ENCODE measurements at regions not wholly inside any gene's neighbourhood (a gene's known extent, or its start where the extent isn't known, plus 50 kb on each side); places are given as distances from the start of the nearest gene placed in this dataset.

DNA sequence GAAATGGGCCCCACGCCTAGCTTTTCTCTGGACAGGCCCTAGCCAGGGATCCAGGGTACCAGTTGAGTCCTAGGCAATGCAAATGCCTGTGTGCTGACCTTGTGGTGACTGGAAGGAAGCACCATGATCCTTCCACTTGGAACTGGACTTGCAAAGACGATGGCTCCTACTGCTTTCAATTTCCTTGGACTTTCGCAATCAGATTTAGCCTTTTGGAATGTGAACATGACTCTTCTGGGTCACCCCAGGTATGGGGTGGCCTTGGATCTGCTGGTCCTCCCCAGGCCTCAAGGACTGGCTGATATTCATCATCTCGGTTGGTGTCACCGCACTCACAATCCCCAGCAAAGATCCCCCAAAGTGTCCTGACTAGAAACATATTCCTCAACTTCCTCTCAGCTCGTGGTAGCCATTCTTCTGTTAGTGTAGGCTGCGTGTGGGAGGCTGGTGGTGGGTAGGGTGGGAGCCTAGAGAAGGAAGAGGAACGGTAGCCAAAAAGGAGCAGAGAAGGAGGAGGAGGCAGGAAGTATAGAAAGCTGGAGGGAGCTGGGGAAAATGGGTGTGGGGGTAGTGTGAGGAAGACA lies 130.5 kb downstream of the PPIAL4G start:
- no peak for DNase-seq (ENCODE audit: low spot score)
- peaks cover 0 to 7% (median 0%) of the 10 kb centered on the region in 4 donors for H3K9me3 ChIP-seq (ENCODE audit: control insufficient read depth in 4 of 4, low read length in 3 of 4)
- no peak overlapping the region for H3K4me3 ChIP-seq (ENCODE audit: low read depth in 1 of 3, low read length in 3 of 3)
- H3K36me3 ChIP-seq (ENCODE audit: control insufficient read depth in 4 of 4, insufficient read depth in 3 of 4, low read depth in 1 of 4, low read length in 3 of 4): no peaks in the 10 kb centered on the region
- H3K4me1 ChIP-seq (ENCODE audit: control insufficient read depth in 4 of 4, insufficient read depth in 4 of 4, low read length in 3 of 4): peaks cover 0 to 5% (median 0%) of the 10 kb centered on the region in 4 donors
- H3K9ac ChIP-seq (ENCODE audit: low read depth in 1 of 2, low read length in 2 of 2): no peak overlapping the region
- TF ChIP-seq, protein P1, sequence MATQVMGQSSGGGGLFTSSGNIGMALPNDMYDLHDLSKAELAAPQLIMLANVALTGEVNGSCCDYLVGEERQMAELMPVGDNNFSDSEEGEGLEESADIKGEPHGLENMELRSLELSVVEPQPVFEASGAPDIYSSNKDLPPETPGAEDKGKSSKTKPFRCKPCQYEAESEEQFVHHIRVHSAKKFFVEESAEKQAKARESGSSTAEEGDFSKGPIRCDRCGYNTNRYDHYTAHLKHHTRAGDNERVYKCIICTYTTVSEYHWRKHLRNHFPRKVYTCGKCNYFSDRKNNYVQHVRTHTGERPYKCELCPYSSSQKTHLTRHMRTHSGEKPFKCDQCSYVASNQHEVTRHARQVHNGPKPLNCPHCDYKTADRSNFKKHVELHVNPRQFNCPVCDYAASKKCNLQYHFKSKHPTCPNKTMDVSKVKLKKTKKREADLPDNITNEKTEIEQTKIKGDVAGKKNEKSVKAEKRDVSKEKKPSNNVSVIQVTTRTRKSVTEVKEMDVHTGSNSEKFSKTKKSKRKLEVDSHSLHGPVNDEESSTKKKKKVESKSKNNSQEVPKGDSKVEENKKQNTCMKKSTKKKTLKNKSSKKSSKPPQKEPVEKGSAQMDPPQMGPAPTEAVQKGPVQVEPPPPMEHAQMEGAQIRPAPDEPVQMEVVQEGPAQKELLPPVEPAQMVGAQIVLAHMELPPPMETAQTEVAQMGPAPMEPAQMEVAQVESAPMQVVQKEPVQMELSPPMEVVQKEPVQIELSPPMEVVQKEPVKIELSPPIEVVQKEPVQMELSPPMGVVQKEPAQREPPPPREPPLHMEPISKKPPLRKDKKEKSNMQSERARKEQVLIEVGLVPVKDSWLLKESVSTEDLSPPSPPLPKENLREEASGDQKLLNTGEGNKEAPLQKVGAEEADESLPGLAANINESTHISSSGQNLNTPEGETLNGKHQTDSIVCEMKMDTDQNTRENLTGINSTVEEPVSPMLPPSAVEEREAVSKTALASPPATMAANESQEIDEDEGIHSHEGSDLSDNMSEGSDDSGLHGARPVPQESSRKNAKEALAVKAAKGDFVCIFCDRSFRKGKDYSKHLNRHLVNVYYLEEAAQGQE (IDR thresholded peaks at IDR 0.05): no peak
- TF ChIP-seq TAF1 (conservative IDR thresholded peaks at IDR 0.05): no peak
- no peak for TF ChIP-seq FOXA1 (IDR thresholded peaks at IDR 0.05)
- TF ChIP-seq, protein P2, sequence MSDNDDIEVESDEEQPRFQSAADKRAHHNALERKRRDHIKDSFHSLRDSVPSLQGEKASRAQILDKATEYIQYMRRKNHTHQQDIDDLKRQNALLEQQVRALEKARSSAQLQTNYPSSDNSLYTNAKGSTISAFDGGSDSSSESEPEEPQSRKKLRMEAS (IDR thresholded peaks at IDR 0.05): no peak
- no peak for TF ChIP-seq YY1 (IDR thresholded peaks at IDR 0.05)
- TF ChIP-seq, protein P3, sequence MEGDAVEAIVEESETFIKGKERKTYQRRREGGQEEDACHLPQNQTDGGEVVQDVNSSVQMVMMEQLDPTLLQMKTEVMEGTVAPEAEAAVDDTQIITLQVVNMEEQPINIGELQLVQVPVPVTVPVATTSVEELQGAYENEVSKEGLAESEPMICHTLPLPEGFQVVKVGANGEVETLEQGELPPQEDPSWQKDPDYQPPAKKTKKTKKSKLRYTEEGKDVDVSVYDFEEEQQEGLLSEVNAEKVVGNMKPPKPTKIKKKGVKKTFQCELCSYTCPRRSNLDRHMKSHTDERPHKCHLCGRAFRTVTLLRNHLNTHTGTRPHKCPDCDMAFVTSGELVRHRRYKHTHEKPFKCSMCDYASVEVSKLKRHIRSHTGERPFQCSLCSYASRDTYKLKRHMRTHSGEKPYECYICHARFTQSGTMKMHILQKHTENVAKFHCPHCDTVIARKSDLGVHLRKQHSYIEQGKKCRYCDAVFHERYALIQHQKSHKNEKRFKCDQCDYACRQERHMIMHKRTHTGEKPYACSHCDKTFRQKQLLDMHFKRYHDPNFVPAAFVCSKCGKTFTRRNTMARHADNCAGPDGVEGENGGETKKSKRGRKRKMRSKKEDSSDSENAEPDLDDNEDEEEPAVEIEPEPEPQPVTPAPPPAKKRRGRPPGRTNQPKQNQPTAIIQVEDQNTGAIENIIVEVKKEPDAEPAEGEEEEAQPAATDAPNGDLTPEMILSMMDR (IDR thresholded peaks at IDR 0.05; ENCODE audit: low read depth, low read length, missing input control): no peak
- TF ChIP-seq RXRA (IDR thresholded peaks at IDR 0.05): no peak
- TF ChIP-seq EGR1 (IDR thresholded peaks at IDR 0.05; ENCODE audit: low read depth in 2 of 2): no peak
- TF ChIP-seq, protein P4, sequence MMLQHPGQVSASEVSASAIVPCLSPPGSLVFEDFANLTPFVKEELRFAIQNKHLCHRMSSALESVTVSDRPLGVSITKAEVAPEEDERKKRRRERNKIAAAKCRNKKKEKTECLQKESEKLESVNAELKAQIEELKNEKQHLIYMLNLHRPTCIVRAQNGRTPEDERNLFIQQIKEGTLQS (IDR thresholded peaks at IDR 0.05): no peak
- TF ChIP-seq RAD21 (IDR thresholded peaks at IDR 0.05): no peak
- no peak for TF ChIP-seq HNF4A (conservative IDR thresholded peaks at IDR 0.05)
- peaks cover 2 to 16% (median 5%) of the 10 kb centered on the region in 4 donors for H3K27me3 ChIP-seq (ENCODE audit: control insufficient read depth in 4 of 4, insufficient read depth in 4 of 4, low read length in 3 of 4)
- 80% methylated on average over 8 of the region's 8 CpGs for WGBS
- H3K27ac ChIP-seq (ENCODE audit: low read depth in 1 of 2, low read length in 2 of 2): no peak overlapping the region

DNA sequence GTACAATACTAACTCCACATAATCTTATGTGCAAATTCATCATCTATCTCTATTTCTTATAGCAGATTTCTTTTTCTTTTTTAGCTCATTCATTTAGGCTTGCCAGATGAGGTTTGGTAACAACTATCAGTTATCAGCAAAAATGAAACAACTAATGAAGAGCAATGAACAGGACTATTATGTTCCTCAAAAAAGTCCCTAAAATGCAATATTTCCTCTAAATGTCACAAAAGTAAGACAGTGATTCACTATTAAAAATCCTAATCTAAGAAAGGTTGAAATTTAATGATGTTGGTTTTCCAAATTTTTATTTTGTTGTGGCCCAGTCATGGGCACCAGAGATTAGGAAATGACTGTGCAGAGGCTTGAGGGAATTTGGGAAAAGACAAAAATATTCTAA lies 135.3 kb downstream of the PPIAL4G start:
- DNase-seq (ENCODE audit: low spot score): no peak
- no peaks in the 10 kb centered on the region for H3K9me3 ChIP-seq (ENCODE audit: control insufficient read depth in 4 of 4, low read length in 3 of 4)
- no peaks in the 10 kb centered on the region for H3K36me3 ChIP-seq (ENCODE audit: control insufficient read depth in 4 of 4, insufficient read depth in 3 of 4, low read depth in 1 of 4, low read length in 3 of 4)
- H3K4me3 ChIP-seq (ENCODE audit: low read depth in 1 of 3, low read length in 3 of 3): no peak overlapping the region
- no peak overlapping the region for H3K9ac ChIP-seq (ENCODE audit: low read depth in 1 of 2, low read length in 2 of 2)
- TF ChIP-seq, protein P3 (IDR thresholded peaks at IDR 0.05; ENCODE audit: low read depth, low read length, missing input control): no peak
- TF ChIP-seq SP1 (IDR thresholded peaks at IDR 0.05) (no peak), RXRA (IDR thresholded peaks at IDR 0.05) (no peak), FOXA1 (IDR thresholded peaks at IDR 0.05) (no peak), GABPA (IDR thresholded peaks at IDR 0.05 in 1 of 2, conservative IDR thresholded peaks at IDR 0.05 in 1 of 2) (no peak), RAD21 (IDR thresholded peaks at IDR 0.05) (no peak), JUND (IDR thresholded peaks at IDR 0.05) (no peak), HNF4G (IDR thresholded peaks at IDR 0.05) (no peak), FOXA2 (IDR thresholded peaks at IDR 0.05) (no peak), HNF4A (conservative IDR thresholded peaks at IDR 0.05) (no peak)
- TF ChIP-seq, protein P4 (IDR thresholded peaks at IDR 0.05): no peak
- TF ChIP-seq, protein P5, sequence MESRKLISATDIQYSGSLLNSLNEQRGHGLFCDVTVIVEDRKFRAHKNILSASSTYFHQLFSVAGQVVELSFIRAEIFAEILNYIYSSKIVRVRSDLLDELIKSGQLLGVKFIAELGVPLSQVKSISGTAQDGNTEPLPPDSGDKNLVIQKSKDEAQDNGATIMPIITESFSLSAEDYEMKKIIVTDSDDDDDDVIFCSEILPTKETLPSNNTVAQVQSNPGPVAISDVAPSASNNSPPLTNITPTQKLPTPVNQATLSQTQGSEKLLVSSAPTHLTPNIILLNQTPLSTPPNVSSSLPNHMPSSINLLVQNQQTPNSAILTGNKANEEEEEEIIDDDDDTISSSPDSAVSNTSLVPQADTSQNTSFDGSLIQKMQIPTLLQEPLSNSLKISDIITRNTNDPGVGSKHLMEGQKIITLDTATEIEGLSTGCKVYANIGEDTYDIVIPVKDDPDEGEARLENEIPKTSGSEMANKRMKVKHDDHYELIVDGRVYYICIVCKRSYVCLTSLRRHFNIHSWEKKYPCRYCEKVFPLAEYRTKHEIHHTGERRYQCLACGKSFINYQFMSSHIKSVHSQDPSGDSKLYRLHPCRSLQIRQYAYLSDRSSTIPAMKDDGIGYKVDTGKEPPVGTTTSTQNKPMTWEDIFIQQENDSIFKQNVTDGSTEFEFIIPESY (IDR thresholded peaks at IDR 0.05): no peak
- no peak overlapping the region for H3K27ac ChIP-seq (ENCODE audit: low read depth in 1 of 2, low read length in 2 of 2)
- no peaks in the 10 kb centered on the region for H3K4me1 ChIP-seq (ENCODE audit: control insufficient read depth in 4 of 4, insufficient read depth in 4 of 4, low read length in 3 of 4)
- H3K27me3 ChIP-seq (ENCODE audit: control insufficient read depth in 4 of 4, insufficient read depth in 4 of 4, low read length in 3 of 4): peaks cover 0 to 5% (median under 1%) of the 10 kb centered on the region in 4 donors

All from liver (tissue), 8 donors.